OCI-LY7 (cell line): ENCODE measurements at regions not wholly inside any gene's neighbourhood (a gene's known extent, or its start where the extent isn't known, plus 50 kb on each side); places are given as distances from the start of the nearest gene placed in this dataset.

Source experiments
- BruUV-seq: library from RNA; stranded (reverse); fragments of 400-500 nt; replicated peaks from 2 replicates; lab custom pipeline; 2021; lab: Mats Ljungman, UMichigan
- CTCF ChIA-PET: fragments of 300-600 bp; sonication (Branson Sonifier 250); formaldehyde crosslinking; loops from one replicate; lab custom pipeline; 2022; ENCODE audit warnings: antibody characterized with exemption; ENCODE audit not compliant: unreplicated experiment; lab: Charles Lee
- POLR2A ChIA-PET: fragments of 300-600 bp; sonication (Branson Sonifier 250); formaldehyde crosslinking; loops from one replicate; lab custom pipeline; 2022; ENCODE audit warnings: antibody characterized with exemption; lab: Charles Lee
- DNase-seq: peaks from one replicate; pipeline ENCODE4 v3.0.0-alpha.2; 2015; ENCODE audit warnings: low spot score
- H2AFZ ChIP-seq: fragments of 200-600 bp; sonication (generic), shearing (Covaris generic); 2 replicates; pipeline ENCODE4 v1.6.1; 2014; ENCODE audit warnings: mild to moderate bottlenecking, antibody characterized with exemption, low read length, moderate library complexity
- H3K27ac ChIP-seq: fragments of 200-600 bp; sonication (generic); 2 replicates; pipeline ENCODE4 v1.5.1; 2014; ENCODE audit warnings: mixed run types, low read depth, mild to moderate bottlenecking, moderate library complexity, low read length, inconsistent platforms; ENCODE audit not compliant: poor library complexity, severe bottlenecking
- H3K36me3 ChIP-seq: fragments of 200-600 bp; sonication (generic); 2 replicates; pipeline ENCODE4 v1.6.1; 2014; ENCODE audit warnings: mild to moderate bottlenecking, antibody characterized with exemption, low read length, moderate library complexity, mixed read lengths; ENCODE audit not compliant: insufficient read depth
- H3K4me1 ChIP-seq: fragments of 200-600 bp; sonication (generic); 2 replicates; pipeline ENCODE4 v1.5.1; 2014; ENCODE audit warnings: mild to moderate bottlenecking, low read length; ENCODE audit not compliant: insufficient read depth, poor library complexity, severe bottlenecking
- H3K4me2 ChIP-seq: fragments of 200-600 bp; sonication (generic); 2 replicates; pipeline ENCODE4 v1.6.1; 2014; ENCODE audit warnings: mild to moderate bottlenecking, low read length
- H3K4me3 ChIP-seq: fragments of 200-600 bp; sonication (generic); 2 replicates; pipeline ENCODE4 v1.5.1; 2014; ENCODE audit warnings: mild to moderate bottlenecking, low read depth, low read length; ENCODE audit not compliant: poor library complexity, severe bottlenecking
- H3K79me2 ChIP-seq: fragments of 200-600 bp; sonication (generic); 2 replicates; pipeline ENCODE4 v1.6.1; 2016; ENCODE audit warnings: low read depth, mild to moderate bottlenecking, low read length, moderate library complexity, mixed read lengths; ENCODE audit not compliant: insufficient read depth
- H3K9me2 ChIP-seq: fragments of 200-600 bp; sonication (generic); 2 replicates; pipeline ENCODE4 v1.6.1; 2016; ENCODE audit warnings: mild to moderate bottlenecking, low read length, mixed read lengths; ENCODE audit not compliant: insufficient read depth
- H3K9me3 ChIP-seq: fragments of 200-600 bp; sonication (generic); 2 replicates; pipeline ENCODE4 v1.6.1; 2014; ENCODE audit warnings: mild to moderate bottlenecking, mixed run types, low read length, mixed read lengths
- H4K20me1 ChIP-seq: fragments of 200-600 bp; sonication (generic); 2 replicates; pipeline ENCODE4 v1.6.1; 2014; ENCODE audit warnings: mild to moderate bottlenecking, antibody characterized with exemption, low read length, moderate library complexity, mixed read lengths; ENCODE audit not compliant: insufficient read depth
- CTCF ChIP-seq: fragments of 200-600 bp; sonication (generic); conservative IDR thresholded peaks from 2 replicates; pipeline ENCODE4 v1.5.1; 2014; ENCODE audit warnings: mild to moderate bottlenecking, antibody characterized with exemption, low read length, moderate library complexity, mixed read lengths
- EZH2phosphoT487 ChIP-seq: fragments of 200-600 bp; sonication (generic); IDR thresholded peaks from 2 replicates; pipeline ENCODE4 v1.6.1; 2018; ENCODE audit warnings: low read depth, borderline replicate concordance, mild to moderate bottlenecking, mixed run types, antibody characterized with exemption, low read length, moderate library complexity, mixed read lengths
- intact Hi-C: fragments of 100-400 bp; cut with micrococcal nuclease; formaldehyde crosslinking; loops from one replicate; pipeline ENCODE4 v1.10.0; 2022; ENCODE audit not compliant: unreplicated experiment

- Histone ChIP-seq H4K20me1 (no peaks in the 10 kb centered on the region), H3K9me3 (no peaks in the 10 kb centered on the region), H3K79me2 (no peaks in the 10 kb centered on the region), H3K27ac (no peak overlapping the region), H3K4me2 (no peak overlapping the region), H2AFZ (no peak overlapping the region), H3K36me3 (no peaks in the 10 kb centered on the region), H3K4me1 (no peaks in the 10 kb centered on the region), H3K4me3 (no peak overlapping the region), H3K9me2 (no peaks in the 10 kb centered on the region)
- ChIA-PET POLR2A (no interaction called here), CTCF (no interaction called here)
- DNase-seq, result no peak
- no TSS peak for BruUV-seq
- intact Hi-C loops, result no loop called here
- TF ChIP-seq CTCF, result no peak
- TF ChIP-seq EZH2phosphoT487, result no peak
These were observed 504.3 kb downstream of the RAB28 start for GRCh38 chr4:12979797-12980196.

- Histone ChIP-seq H3K4me3 (no peak overlapping the region), H3K27ac (no peak overlapping the region), H3K4me1 (no peaks in the 10 kb centered on the region), H3K9me2 (no peaks in the 10 kb centered on the region), H4K20me1 (no peaks in the 10 kb centered on the region), H3K4me2 (no peak overlapping the region), H2AFZ (no peak overlapping the region), H3K9me3 (no peaks in the 10 kb centered on the region), H3K79me2 (no peaks in the 10 kb centered on the region), H3K36me3 (no peaks in the 10 kb centered on the region)
- ChIA-PET POLR2A (no interaction called here), CTCF (no interaction called here)
- DNase-seq, result no peak
- no TSS peak for BruUV-seq
- intact Hi-C loops, result no loop called here
- TF ChIP-seq EZH2phosphoT487, result no peak
- TF ChIP-seq CTCF, result no peak
These were observed 505.8 kb downstream of the RAB28 start for GRCh38 chr4:12978310-12978709.

- Histone ChIP-seq H2AFZ (no peak overlapping the region), H3K27ac (no peak overlapping the region), H3K36me3 (no peaks in the 10 kb centered on the region), H3K79me2 (no peaks in the 10 kb centered on the region), H3K4me1 (no peaks in the 10 kb centered on the region), H3K4me2 (no peak overlapping the region), H3K9me3 (no peaks in the 10 kb centered on the region), H4K20me1 (no peaks in the 10 kb centered on the region), H3K9me2 (no peaks in the 10 kb centered on the region), H3K4me3 (no peak overlapping the region)
- no peak for TF ChIP-seq EZH2phosphoT487
- no peak for TF ChIP-seq CTCF
- intact Hi-C loops, result no loop called here
- no TSS peak for BruUV-seq
- no peak for DNase-seq
- ChIA-PET CTCF (no interaction called here), POLR2A (no interaction called here)
These were observed 508.6 kb downstream of the RAB28 start for GRCh38 chr4:12975511-12975910.
